NOMO-1 treated with DMSO at 0.1 percent for 48 hours (cell line): ENCODE measurements at regions not wholly inside any gene's neighbourhood (a gene's known extent, or its start where the extent isn't known, plus 50 kb on each side); places are given as distances from the start of the nearest gene placed in this dataset.
"Not testable (repeated sequence)": the region's sequence is repeated elsewhere in the genome, so short reads cannot be mapped to it uniquely, and the experiment has no call there.

Experiments
- DNase-seq: peaks from one replicate; lab custom pipeline; 2025; ENCODE audit not compliant: unreplicated experiment; lab: John Stamatoyannopoulos, UW

GRCh38 chr18:73563901-73564472 is 583.6 kb downstream of the FBXO15 start:
- no peak for DNase-seq

- no peak for DNase-seq
Measured at GRCh38 chr18:73563345-73563744, 584.3 kb downstream of the FBXO15 start.

GRCh38 chr18:73556904-73557303 is 590.7 kb downstream of the FBXO15 start:
- DNase-seq: no peak

- DNase-seq: no peak
Measured at GRCh38 chr18:73552171-73552570, 595.5 kb downstream of the FBXO15 start.

- DNase-seq: no peak
Measured at GRCh38 chr18:73551211-73551610, 596.4 kb downstream of the FBXO15 start.

- DNase-seq: no peak
Measured at GRCh38 chr18:73549236-73549635, 598.4 kb downstream of the FBXO15 start.

- no peak for DNase-seq
Measured at GRCh38 chr18:73545472-73545871, 602.2 kb downstream of the FBXO15 start.

- DNase-seq: no peak
Measured at GRCh38 chr18:73544617-73545016, 603.0 kb downstream of the FBXO15 start.

GRCh38 chr18:73544032-73544431 is 603.6 kb downstream of the FBXO15 start:
- no peak for DNase-seq

GRCh38 chr18:73535990-73536389 is 611.6 kb downstream of the FBXO15 start:
- no peak for DNase-seq

GRCh38 chr18:73535189-73535588 is 612.4 kb downstream of the FBXO15 start:
- no peak for DNase-seq

- no peak for DNase-seq
Measured at GRCh38 chr18:73531601-73532000, 616.0 kb downstream of the FBXO15 start.

- no peak for DNase-seq
Measured at GRCh38 chr18:73528066-73528465, 619.6 kb downstream of the FBXO15 start.

- DNase-seq: no peak
Measured at GRCh38 chr18:73520229-73520628, 627.4 kb downstream of the FBXO15 start.

- DNase-seq: not testable (repeated sequence)
Measured at GRCh38 chr18:73516056-73516455, 631.6 kb downstream of the FBXO15 start.

- no peak for DNase-seq
Measured at GRCh38 chr18:73514449-73514848, 633.2 kb downstream of the FBXO15 start.

- DNase-seq: no peak
Measured at GRCh38 chr18:73511771-73512503, 635.7 kb downstream of the FBXO15 start.

- no peak for DNase-seq
Measured at GRCh38 chr18:73509460-73509859, 638.2 kb downstream of the FBXO15 start.

- no peak for DNase-seq
Measured at GRCh38 chr18:73503326-73503725, 635.5 kb upstream of the NETO1 start.

- DNase-seq: no peak
Measured at GRCh38 chr18:73487966-73488365, 620.2 kb upstream of the NETO1 start.

- no peak for DNase-seq
Measured at GRCh38 chr18:73485166-73485565, 617.4 kb upstream of the NETO1 start.

GRCh38 chr18:73482901-73483300 is 615.1 kb upstream of the NETO1 start:
- no peak for DNase-seq

GRCh38 chr18:73479477-73479876 is 611.7 kb upstream of the NETO1 start:
- DNase-seq: no peak
